ENCODE measurements at regions not wholly inside any gene's neighbourhood (a gene's known extent, or its start where the extent isn't known, plus 50 kb on each side); places are given as distances from the start of the nearest gene placed in this dataset.

DNA sequence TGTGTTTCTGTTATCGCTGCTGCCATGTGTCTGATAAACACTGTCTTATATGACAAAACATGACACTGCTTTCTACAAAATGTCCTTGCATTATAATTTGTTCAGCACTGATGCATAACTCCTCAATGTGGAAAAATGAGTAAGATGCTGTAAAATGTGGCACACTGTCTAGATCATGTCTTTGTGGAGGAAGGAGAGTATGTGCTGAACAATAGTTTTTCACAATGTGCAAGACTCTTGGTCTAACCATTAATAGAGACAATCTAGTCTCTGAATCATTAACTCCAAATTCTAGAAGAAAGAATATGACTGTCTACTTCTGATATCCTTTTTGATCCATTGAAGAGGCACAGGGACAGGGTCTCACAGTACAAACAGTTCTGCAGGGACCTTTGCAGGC lies 127.9 kb upstream of the RARB start:
- Mint-ChIP-seq H3K4me3 (no peak overlapping the region), H3K4me1 (peaks cover 48% of the 10 kb centered on the region), H3K36me3 (ENCODE audit: low read depth) (no peaks in the 10 kb centered on the region), H3K9me3 (no peaks in the 10 kb centered on the region), H3K27me3 (ENCODE audit: insufficient read depth) (no peaks in the 10 kb centered on the region), H3K27ac (no peak overlapping the region)
- Histone ChIP-seq H3K4me3 (ENCODE audit: low read length) (no peak overlapping the region), H3K9ac (ENCODE audit: extremely low read depth, low read length, poor library complexity, severe bottlenecking) (no peak overlapping the region), H3K36me3 (ENCODE audit: control insufficient read depth, insufficient read depth, low read length) (no peaks in the 10 kb centered on the region), H3K4me1 (ENCODE audit: control insufficient read depth, insufficient read depth, low read length) (peaks cover 25% of the 10 kb centered on the region), H3K9me3 (ENCODE audit: control insufficient read depth, low read length) (no peaks in the 10 kb centered on the region), H3K27ac (ENCODE audit: low read depth, low read length) (no peak overlapping the region), H3K27me3 (ENCODE audit: control insufficient read depth, insufficient read depth, low read length, poor library complexity, severe bottlenecking) (no peaks in the 10 kb centered on the region)
- no peak for DNase-seq
- WGBS, 2 experiments (ENCODE audit: insufficient coverage in 1 of 2, insufficient read length in 1 of 2) = 100% methylated on average over 1 of the region's 1 CpG; no CpG with 5 or more reads in 1 of the 2 experiments
- TF ChIP-seq, protein P1, sequence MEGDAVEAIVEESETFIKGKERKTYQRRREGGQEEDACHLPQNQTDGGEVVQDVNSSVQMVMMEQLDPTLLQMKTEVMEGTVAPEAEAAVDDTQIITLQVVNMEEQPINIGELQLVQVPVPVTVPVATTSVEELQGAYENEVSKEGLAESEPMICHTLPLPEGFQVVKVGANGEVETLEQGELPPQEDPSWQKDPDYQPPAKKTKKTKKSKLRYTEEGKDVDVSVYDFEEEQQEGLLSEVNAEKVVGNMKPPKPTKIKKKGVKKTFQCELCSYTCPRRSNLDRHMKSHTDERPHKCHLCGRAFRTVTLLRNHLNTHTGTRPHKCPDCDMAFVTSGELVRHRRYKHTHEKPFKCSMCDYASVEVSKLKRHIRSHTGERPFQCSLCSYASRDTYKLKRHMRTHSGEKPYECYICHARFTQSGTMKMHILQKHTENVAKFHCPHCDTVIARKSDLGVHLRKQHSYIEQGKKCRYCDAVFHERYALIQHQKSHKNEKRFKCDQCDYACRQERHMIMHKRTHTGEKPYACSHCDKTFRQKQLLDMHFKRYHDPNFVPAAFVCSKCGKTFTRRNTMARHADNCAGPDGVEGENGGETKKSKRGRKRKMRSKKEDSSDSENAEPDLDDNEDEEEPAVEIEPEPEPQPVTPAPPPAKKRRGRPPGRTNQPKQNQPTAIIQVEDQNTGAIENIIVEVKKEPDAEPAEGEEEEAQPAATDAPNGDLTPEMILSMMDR (conservative IDR thresholded peaks at IDR 0.05) = no peak

DNA sequence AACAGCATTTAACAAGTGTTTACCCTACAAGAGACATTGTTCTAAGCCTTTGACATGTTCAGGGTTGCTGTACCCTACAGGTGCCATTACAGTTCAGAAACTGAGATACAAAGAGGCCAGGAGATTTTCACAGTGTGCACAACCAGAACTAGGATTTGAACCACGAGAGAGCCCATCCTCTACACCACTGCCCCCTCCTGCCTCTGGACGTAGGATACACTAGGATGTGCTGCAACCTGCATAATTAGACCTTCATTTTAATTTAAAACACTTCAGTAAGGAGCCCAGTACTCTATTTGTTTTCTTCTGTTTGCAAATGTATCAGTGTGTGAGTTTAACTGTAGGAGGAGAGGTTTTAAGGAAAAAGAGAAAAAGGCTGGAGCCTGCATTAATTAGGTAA lies 123.1 kb upstream of the RARB start:
- Histone ChIP-seq H3K4me3 (ENCODE audit: low read length) (no peak overlapping the region), H3K36me3 (ENCODE audit: control insufficient read depth, insufficient read depth, low read length) (no peaks in the 10 kb centered on the region), H3K27me3 (ENCODE audit: control insufficient read depth, insufficient read depth, low read length, poor library complexity, severe bottlenecking) (no peaks in the 10 kb centered on the region), H3K9ac (ENCODE audit: extremely low read depth, low read length, poor library complexity, severe bottlenecking) (no peak overlapping the region), H3K27ac (ENCODE audit: low read depth, low read length) (no peak overlapping the region), H3K4me1 (ENCODE audit: control insufficient read depth, insufficient read depth, low read length) (peaks cover 25% of the 10 kb centered on the region), H3K9me3 (ENCODE audit: control insufficient read depth, low read length) (no peaks in the 10 kb centered on the region)
- Mint-ChIP-seq H3K9me3 (no peaks in the 10 kb centered on the region), H3K27me3 (ENCODE audit: insufficient read depth) (no peaks in the 10 kb centered on the region), H3K36me3 (ENCODE audit: low read depth) (no peaks in the 10 kb centered on the region), H3K27ac (no peak overlapping the region), H3K4me1 (peaks cover 43% of the 10 kb centered on the region), H3K4me3 (no peak overlapping the region)
- 50 to 89% methylated on average over 1 to 2 of the region's 2 CpGs for WGBS, 2 experiments (ENCODE audit: insufficient coverage in 1 of 2, insufficient read length in 1 of 2)
- TF ChIP-seq, protein P1 (conservative IDR thresholded peaks at IDR 0.05) = peak; percentile 48
- no peak for DNase-seq

DNA sequence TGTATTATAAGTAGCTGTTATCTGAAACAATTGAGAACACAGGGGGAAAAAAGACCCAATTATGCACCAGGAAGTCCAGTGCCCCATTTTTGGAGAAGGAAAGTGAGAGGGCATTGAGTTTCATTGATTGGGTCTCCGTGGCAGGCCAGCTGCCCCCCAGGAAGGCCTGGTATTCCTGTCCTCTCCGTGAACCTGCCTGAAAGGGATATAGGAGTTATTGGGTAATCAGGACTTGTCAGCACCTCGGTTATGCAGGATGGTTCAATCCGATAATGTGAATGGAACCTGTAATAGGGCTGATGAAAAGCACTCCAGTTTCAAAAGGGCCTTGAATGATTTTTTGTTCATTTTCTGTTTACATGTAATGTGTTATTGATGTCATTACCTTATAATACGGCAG lies 122.0 kb upstream of the RARB start:
- no peak for DNase-seq
- no peaks in the 10 kb centered on the region for H3K9me3 ChIP-seq (ENCODE audit: control insufficient read depth, low read length)
- H3K36me3 ChIP-seq (ENCODE audit: control insufficient read depth, insufficient read depth, low read length) = no peaks in the 10 kb centered on the region
- Mint-ChIP-seq H3K9me3 (no peaks in the 10 kb centered on the region), H3K4me1 (peaks cover 43% of the 10 kb centered on the region), H3K36me3 (ENCODE audit: low read depth) (no peaks in the 10 kb centered on the region), H3K27me3 (ENCODE audit: insufficient read depth) (no peaks in the 10 kb centered on the region), H3K4me3 (no peak overlapping the region), H3K27ac (no peak overlapping the region)
- no peaks in the 10 kb centered on the region for H3K27me3 ChIP-seq (ENCODE audit: control insufficient read depth, insufficient read depth, low read length, poor library complexity, severe bottlenecking)
- H3K9ac ChIP-seq (ENCODE audit: extremely low read depth, low read length, poor library complexity, severe bottlenecking) = no peak overlapping the region
- TF ChIP-seq, protein P1 (conservative IDR thresholded peaks at IDR 0.05) = no peak
- no peak overlapping the region for H3K4me3 ChIP-seq (ENCODE audit: low read length)
- no peak overlapping the region for H3K27ac ChIP-seq (ENCODE audit: low read depth, low read length)
- peaks cover 25% of the 10 kb centered on the region for H3K4me1 ChIP-seq (ENCODE audit: control insufficient read depth, insufficient read depth, low read length)
- WGBS, 2 experiments (ENCODE audit: insufficient coverage in 1 of 2, insufficient read length in 1 of 2) = 90 to 91% methylated on average over 3 to 5 of the region's 5 CpGs

All from endodermal cell (in vitro differentiated cells).